HG03135 (cell line): ENCODE measurements at regions not wholly inside any gene's neighbourhood (a gene's known extent, or its start where the extent isn't known, plus 50 kb on each side); places are given as distances from the start of the nearest gene placed in this dataset.

ENCODE experiments used
- ATAC-seq: cut with Tn5 transposase; IDR thresholded peaks from one replicate; pipeline ENCODE4 v1.9.1; 2021; ENCODE audit warnings: mild to moderate bottlenecking, moderate library complexity; ENCODE audit not compliant: unreplicated experiment

DNA sequence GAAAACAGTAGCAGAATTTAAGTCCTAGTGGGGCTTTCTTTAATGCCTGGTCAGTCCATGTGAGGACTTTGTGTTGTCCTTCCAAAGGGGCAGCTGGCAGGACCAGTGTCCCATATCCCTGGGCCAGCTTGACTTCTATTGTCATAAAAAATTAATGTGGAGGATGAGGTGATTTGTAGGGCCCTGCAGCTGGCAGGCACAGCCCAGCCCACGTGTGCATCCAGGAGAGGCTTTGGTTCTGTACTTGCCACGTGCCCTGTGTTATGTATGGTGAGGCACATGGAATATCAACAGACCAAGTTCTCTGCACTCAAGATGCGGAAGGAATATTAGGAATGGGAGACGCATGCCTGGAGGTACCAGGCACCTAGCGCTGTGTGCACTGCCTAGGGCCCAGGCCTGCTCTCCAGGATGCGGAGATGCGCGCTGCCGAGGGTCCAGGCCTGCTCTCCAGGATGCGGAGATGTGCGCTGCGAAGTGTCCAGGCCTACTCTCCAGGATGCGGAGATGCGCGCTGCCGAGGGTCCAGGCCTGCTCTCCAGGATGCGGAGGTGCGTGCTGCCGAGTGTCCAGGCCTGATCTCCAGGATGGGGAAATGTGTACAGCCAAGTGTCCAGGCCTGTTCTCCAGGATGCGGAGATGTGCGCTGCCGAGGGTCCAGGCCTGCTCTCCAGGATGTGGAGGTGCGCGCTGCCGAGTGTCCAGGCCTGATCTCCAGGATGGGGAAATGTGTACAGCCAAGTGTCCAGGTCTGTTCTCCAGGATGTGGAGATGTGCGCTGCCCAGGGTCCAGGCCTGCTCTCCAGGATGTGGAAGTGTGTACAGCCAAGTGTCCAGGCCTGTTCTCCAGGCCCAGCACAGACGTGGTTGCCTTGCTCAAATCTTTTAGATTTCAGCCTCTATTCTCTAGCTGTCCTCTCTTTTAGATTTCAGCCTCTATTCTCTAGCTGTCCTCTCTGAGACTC, 183.3 kb upstream of the ROPN1 start:
- ATAC-seq, result no peak

- ATAC-seq, result no peak
These were observed 185.1 kb upstream of the ROPN1 start for GRCh38 chr3:124177071-124177470.

GRCh38 chr3:124178531-124178930, 186.6 kb upstream of the ROPN1 start:
- ATAC-seq, result no peak

GRCh38 chr3:124200407-124200806, 208.5 kb upstream of the ROPN1 start:
- ATAC-seq, result no peak

- no peak for ATAC-seq
These were observed 209.3 kb upstream of the ROPN1 start for GRCh38 chr3:124201226-124201625.

GRCh38 chr3:124201786-124202185, 209.9 kb upstream of the ROPN1 start:
- ATAC-seq, result no peak

DNA sequence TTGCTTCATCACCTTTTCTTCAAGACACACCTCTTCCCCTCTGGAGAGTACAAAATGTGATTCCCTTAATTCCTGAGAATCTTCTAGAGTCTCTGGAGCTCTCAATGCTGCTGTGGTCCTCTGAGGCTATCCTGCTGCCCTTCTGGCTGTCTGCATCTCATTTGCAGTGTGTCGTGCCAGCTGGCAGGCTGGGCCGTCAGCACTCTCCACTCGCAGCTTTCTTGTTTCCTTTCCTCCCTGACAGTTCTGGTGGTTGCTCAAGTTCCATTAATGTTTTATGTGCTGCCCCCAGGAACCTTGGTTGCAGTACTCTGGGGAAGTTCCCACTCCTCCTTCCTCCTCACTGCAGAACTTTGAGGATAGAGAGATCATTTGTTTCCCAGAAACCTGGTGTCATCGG, 210.8 kb upstream of the ROPN1 start:
- no peak for ATAC-seq

- no peak for ATAC-seq
These were observed 211.4 kb upstream of the ROPN1 start for GRCh38 chr3:124203292-124203691.

DNA sequence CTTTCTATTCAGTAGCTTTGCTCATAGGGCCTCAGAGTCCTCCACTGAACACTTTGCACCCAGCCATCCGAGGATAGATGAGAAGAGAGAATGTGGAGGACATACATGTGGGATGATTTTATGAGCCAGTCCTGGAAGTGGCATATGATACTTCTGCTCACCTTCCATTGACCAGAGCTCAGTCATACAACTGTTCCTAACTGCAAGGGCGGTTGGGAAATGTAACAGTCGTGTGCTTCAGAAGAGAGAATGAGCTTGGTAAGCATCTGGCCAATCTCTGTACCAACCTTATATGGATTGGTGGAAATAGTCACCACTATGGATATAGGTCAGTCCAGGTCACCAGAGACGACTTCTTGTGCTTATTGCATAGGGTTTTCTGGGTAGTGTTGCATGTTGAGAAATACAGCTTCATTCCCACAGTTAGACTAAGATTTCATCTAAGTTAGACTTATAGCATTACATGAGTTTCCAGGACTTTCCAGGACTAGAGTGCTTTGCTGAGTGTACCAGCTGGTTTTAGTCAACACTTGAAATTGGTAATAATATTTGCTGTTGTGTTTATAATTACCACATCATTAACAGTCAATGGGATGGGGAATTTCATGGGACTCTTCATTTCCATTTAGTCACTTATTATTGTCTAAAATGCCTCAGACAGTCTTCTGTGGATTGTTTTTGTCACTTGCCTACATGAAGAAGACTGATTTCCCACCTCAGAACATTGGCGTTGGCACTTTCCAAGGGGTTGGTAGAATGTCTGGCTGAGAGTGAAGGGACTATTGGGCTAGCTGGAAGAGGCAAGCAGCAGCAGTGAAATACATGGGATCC, 214.5 kb upstream of the ROPN1 start:
- no peak for ATAC-seq

DNA sequence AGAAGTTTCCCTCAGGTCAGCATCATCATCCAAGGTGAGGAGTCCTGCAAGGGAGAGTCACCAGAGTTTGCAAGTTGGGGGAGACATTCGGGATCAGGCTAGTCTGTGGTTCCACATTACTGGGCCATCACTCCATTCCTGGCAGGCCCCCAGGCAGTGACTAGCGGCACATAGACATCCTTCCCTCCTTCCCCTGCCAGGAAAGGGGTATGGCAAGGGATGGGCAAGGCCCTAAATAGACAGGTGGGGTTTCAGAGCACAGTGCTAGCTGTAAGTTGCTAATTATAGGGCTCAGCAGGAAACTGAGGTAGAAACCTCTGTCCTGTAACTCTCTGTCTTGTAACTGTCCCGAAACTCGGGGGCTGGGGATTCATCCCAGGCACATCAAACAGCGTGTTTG, 215.2 kb upstream of the ROPN1 start:
- ATAC-seq, result no peak

DNA sequence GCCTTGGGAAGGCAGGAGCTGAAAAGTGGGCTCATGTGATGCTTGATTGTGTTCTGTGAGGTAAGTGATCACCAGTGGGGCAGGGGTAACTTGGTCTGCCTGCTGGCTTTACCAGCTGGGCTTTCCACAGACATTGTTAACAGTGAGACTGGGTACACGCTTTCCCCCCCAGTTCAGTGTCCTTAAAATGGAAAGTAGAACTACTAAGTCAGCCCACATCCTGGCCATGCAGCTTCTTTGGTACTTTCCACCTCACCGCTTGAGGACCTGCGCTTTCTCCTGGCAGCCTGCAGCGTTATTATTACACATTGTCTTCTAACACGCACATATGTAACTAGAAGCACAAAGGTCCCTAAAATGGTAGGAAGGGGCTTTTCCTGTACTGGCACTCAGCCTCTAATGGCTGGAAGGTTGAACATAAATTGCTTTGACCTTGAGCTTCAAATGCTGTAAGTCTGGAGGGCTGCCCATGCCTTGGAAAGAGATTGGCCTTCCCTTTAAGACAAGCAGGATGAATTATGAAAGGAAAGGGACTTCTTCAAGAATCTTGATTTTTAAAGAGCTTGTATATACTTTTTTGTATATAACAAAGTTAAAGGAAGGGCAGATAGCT, 216.1 kb upstream of the ROPN1 start:
- ATAC-seq, result no peak

DNA sequence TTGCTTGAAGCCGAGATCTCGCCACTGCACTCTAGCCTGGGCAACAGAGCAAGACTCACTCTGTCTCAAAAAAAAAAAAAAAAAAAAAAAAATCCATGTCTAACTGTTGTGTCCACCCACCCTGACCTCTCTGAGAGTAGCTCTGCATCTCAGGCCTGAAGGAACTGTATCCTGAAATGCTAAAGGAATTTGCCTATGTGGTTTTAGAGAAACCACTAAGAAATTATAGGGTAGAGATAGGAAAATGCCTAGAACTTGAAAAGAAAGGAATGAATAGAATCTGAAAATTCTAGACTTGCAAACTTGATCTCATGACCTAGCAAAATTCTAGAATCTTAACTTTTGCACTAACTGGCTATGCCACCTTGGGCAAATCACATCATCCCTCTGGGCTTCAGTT, 217.5 kb upstream of the ROPN1 start:
- ATAC-seq, result no peak

GRCh38 chr3:124210899-124211298, 219.0 kb upstream of the ROPN1 start:
- ATAC-seq, result no peak

DNA sequence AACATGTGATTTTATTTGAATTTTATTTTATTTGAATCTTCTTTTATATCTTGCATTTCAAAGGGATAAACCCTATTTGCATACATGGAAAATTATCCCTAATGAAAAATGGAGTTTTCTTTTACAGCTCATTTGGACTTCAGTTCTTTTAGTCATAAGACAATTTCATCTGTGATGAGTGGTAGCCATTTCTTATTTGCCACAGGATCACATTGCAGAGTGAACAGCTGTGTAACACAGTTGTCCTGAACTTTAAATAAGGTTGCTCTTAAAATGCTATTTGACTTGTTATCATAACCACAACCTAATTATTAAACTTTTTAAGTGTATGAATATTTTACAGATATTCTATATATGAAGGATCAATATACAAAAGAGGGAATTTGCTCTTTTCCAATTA, 221.7 kb upstream of the ROPN1 start:
- ATAC-seq, result no peak

GRCh38 chr3:124217542-124217941, 225.6 kb upstream of the ROPN1 start:
- no peak for ATAC-seq

DNA sequence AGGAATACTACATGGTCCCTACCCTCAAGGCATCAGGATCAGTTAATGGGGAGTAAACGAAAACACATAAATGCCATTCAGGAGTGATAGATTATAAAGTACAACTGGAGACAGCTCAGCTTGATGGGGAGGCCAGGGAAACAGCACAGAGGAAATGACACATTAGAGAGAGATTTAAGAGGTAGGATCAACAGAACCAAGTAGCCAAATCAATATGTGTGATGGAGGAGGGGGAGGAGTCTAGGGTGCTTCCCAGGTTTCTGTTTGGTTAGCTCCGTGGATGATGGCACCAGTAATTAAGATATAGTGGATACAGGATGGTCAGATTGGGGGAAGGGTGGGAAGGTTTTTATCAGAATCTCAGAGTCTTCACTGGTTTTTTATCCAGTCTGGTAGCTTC, 229.5 kb upstream of the ROPN1 start:
- ATAC-seq, result no peak

- no peak for ATAC-seq
These were observed 231.9 kb upstream of the ROPN1 start for GRCh38 chr3:124223853-124224252.

GRCh38 chr3:124227150-124227630, 235.3 kb upstream of the ROPN1 start:
- no peak for ATAC-seq

- ATAC-seq, result no peak
These were observed 237.5 kb upstream of the ROPN1 start for GRCh38 chr3:124229420-124229819.

GRCh38 chr3:124229836-124230235, 237.9 kb upstream of the ROPN1 start:
- ATAC-seq, result no peak

GRCh38 chr3:124230432-124230831, 238.5 kb upstream of the ROPN1 start:
- no peak for ATAC-seq
